HEK293 (cell line): ENCODE measurements at regions not wholly inside any gene's neighbourhood (a gene's known extent, or its start where the extent isn't known, plus 50 kb on each side); places are given as distances from the start of the nearest gene placed in this dataset.

Source experiments
- CTCF ChIA-PET: fragments of 350-600 bp; formaldehyde crosslinking; extraction: SDS; loops from one replicate; lab custom pipeline; 2021; ENCODE audit warnings: antibody characterized with exemption; lab: Yijun Ruan, JAX
- POLR2A ChIA-PET: fragments of 300-600 bp; formaldehyde crosslinking; extraction: SDS; loops from one replicate; lab custom pipeline; 2020; ENCODE audit warnings: antibody characterized with exemption, inconsistent platforms; lab: Yijun Ruan, JAX
- H3K27ac ChIP-seq: fragments of 200-500 bp; sonication (Bioruptor generic); 2 replicates; pipeline ENCODE4 v1.5.1; 2014; ENCODE audit warnings: low read depth, low read length, control low read depth, inconsistent platforms; ENCODE audit errors: extremely low read depth
- H3K36me3 ChIP-seq, 2 experiments: fragments of 200-500 bp in 1 of 2; sonication (Bioruptor generic) in 1 of 2; 1 replicate in 1 of 2; 2 replicates in 1 of 2; pipeline ENCODE4 v1.5.1; 2014 to 2017; ENCODE audit warnings: inconsistent platforms in 2 of 2, low read length in 2 of 2; ENCODE audit not compliant: control insufficient read depth in 2 of 2, insufficient read depth in 1 of 2
- H3K4me1 ChIP-seq: fragments of 200-500 bp; sonication (Bioruptor generic); 2 replicates; pipeline ENCODE4 v1.5.1; 2014; ENCODE audit warnings: mild to moderate bottlenecking, low read length, inconsistent platforms; ENCODE audit not compliant: control insufficient read depth, insufficient read depth
- H3K4me3 ChIP-seq: 2 replicates; pipeline ENCODE4 v1.5.1; 2011; ENCODE audit warnings: low read depth, mild to moderate bottlenecking, control low read depth, low read length, moderate library complexity
- H3K9me3 ChIP-seq: fragments of 200-500 bp; sonication (Bioruptor generic); 2 replicates; pipeline ENCODE4 v1.5.1; 2014; ENCODE audit warnings: low read depth, low read length, inconsistent platforms; ENCODE audit not compliant: control insufficient read depth, insufficient read depth
- FEZF1 ChIP-seq: fragments of 450-650 bp; formaldehyde crosslinking; IDR thresholded peaks from 2 replicates; pipeline ENCODE4 v1.5.1; 2016; ENCODE audit warnings: missing biosample characterization, missing genetic modification characterization
- KLF16 ChIP-seq: fragments of 450-650 bp; formaldehyde crosslinking; IDR thresholded peaks from 2 replicates; pipeline ENCODE4 v1.5.1; 2017; ENCODE audit warnings: missing biosample characterization, missing genetic modification characterization
- MEIS1 ChIP-seq: sonication (generic); formaldehyde crosslinking; IDR thresholded peaks from 2 replicates; pipeline ENCODE4 v1.8.1; 2022; ENCODE audit warnings: missing genetic modification reagents, mild to moderate bottlenecking, borderline replicate concordance
- MYNN ChIP-seq: fragments of 450-650 bp; formaldehyde crosslinking; IDR thresholded peaks from 2 replicates; pipeline ENCODE4 v1.5.1; 2016; ENCODE audit warnings: missing biosample characterization, missing genetic modification characterization, borderline replicate concordance
- ZBTB1 ChIP-seq: fragments of 450-650 bp; formaldehyde crosslinking; IDR thresholded peaks from 2 replicates; pipeline ENCODE4 v1.5.1; 2016; ENCODE audit warnings: missing biosample characterization, missing genetic modification characterization
- ZBTB26 ChIP-seq: fragments of 450-650 bp; formaldehyde crosslinking; optimal IDR thresholded peaks from 2 replicates; pipeline ENCODE3; 2016; ENCODE audit warnings: missing biosample characterization, mild to moderate bottlenecking, missing genetic modification characterization
- ZEB2 ChIP-seq: fragments of 450-650 bp; formaldehyde crosslinking; IDR thresholded peaks from 2 replicates; pipeline ENCODE4 v1.5.1; 2016; ENCODE audit warnings: missing biosample characterization, missing genetic modification characterization
- ZNF148 ChIP-seq: fragments of 450-650 bp; formaldehyde crosslinking; IDR thresholded peaks from 2 replicates; pipeline ENCODE4 v1.5.0; 2017; ENCODE audit warnings: missing biosample characterization, missing genetic modification characterization, borderline replicate concordance
- ZNF311 ChIP-seq: fragments of 450-650 bp; formaldehyde crosslinking; IDR thresholded peaks from 2 replicates; pipeline ENCODE4 v1.5.1; 2017; ENCODE audit warnings: missing biosample characterization, missing genetic modification characterization, borderline replicate concordance
- ZNF518A ChIP-seq: fragments of 450-650 bp; formaldehyde crosslinking; conservative IDR thresholded peaks from 2 replicates; pipeline ENCODE4 v1.5.1; 2016; ENCODE audit warnings: low read depth, missing biosample characterization, missing genetic modification characterization
- ZNF571 ChIP-seq: fragments of 450-650 bp; formaldehyde crosslinking; IDR thresholded peaks from 2 replicates; pipeline ENCODE4 v1.5.0; 2017; ENCODE audit warnings: missing biosample characterization, missing genetic modification characterization
- ZNF747 ChIP-seq: fragments of 450-650 bp; formaldehyde crosslinking; IDR thresholded peaks from 2 replicates; pipeline ENCODE4 v1.5.1; 2016; ENCODE audit warnings: missing biosample characterization, missing genetic modification characterization
- ZNF792 ChIP-seq: fragments of 450-650 bp; formaldehyde crosslinking; IDR thresholded peaks from 2 replicates; pipeline ENCODE4 v1.5.1; 2016; ENCODE audit warnings: missing biosample characterization, missing genetic modification characterization
- ZNF830 ChIP-seq: fragments of 450-650 bp; IDR thresholded peaks from 2 replicates; pipeline ENCODE4 v1.5.0; 2018; ENCODE audit warnings: missing biosample characterization, missing genetic modification characterization, low read depth, mild to moderate bottlenecking, moderate library complexity
- ZNF843 ChIP-seq: fragments of 450-650 bp; formaldehyde crosslinking; IDR thresholded peaks from 2 replicates; pipeline ENCODE4 v1.5.1; 2016; ENCODE audit warnings: missing biosample characterization, missing genetic modification characterization
- TF ChIP-seq, protein P1 (sequence below): fragments of 450-650 bp; formaldehyde crosslinking; IDR thresholded peaks from 2 replicates; pipeline ENCODE4 v1.5.1; 2016; ENCODE audit warnings: missing biosample characterization, missing genetic modification characterization

- CTCF ChIA-PET = interaction anchor here (0.6 kb wide), 1 partner anchor 134 kb away, joined by 3 read pairs; no protein-coding TSS in a partner anchor
- H3K4me1 ChIP-seq = peaks cover 14% of the 10 kb centered on the region
- no peaks in the 10 kb centered on the region for H3K9me3 ChIP-seq
- no peaks in the 10 kb centered on the region for H3K36me3 ChIP-seq
- H3K4me3 ChIP-seq = no peak overlapping the region
- POLR2A ChIA-PET = no interaction called here
- H3K27ac ChIP-seq = no peak overlapping the region
- no peak for TF ChIP-seq ZBTB1 (tag by site-specific recombination)
Observed at GRCh38 chr5:125336401-125336800, 590.0 kb upstream of the ZNF608 start.

GRCh38 chr5:125337294-125337693 lies 590.9 kb upstream of the ZNF608 start:
- no peak overlapping the region for H3K27ac ChIP-seq
- TF ChIP-seq MEIS1 (CRISPR knock-in tag) (no peak), ZNF843 (tag by site-specific recombination) (no peak), ZNF518A (tag by site-specific recombination) (no peak), ZNF747 (tag by site-specific recombination) (no peak), ZEB2 (tag by site-specific recombination) (no peak), MYNN (tag by site-specific recombination) (no peak), ZNF311 (no peak), ZNF830 (no peak), ZNF792 (tag by site-specific recombination) (no peak)
- no peak overlapping the region for H3K4me3 ChIP-seq
- H3K9me3 ChIP-seq = no peaks in the 10 kb centered on the region
- H3K36me3 ChIP-seq = no peaks in the 10 kb centered on the region
- CTCF ChIA-PET = no interaction called here
- POLR2A ChIA-PET = no interaction called here
- peaks cover 5% of the 10 kb centered on the region for H3K4me1 ChIP-seq

DNA sequence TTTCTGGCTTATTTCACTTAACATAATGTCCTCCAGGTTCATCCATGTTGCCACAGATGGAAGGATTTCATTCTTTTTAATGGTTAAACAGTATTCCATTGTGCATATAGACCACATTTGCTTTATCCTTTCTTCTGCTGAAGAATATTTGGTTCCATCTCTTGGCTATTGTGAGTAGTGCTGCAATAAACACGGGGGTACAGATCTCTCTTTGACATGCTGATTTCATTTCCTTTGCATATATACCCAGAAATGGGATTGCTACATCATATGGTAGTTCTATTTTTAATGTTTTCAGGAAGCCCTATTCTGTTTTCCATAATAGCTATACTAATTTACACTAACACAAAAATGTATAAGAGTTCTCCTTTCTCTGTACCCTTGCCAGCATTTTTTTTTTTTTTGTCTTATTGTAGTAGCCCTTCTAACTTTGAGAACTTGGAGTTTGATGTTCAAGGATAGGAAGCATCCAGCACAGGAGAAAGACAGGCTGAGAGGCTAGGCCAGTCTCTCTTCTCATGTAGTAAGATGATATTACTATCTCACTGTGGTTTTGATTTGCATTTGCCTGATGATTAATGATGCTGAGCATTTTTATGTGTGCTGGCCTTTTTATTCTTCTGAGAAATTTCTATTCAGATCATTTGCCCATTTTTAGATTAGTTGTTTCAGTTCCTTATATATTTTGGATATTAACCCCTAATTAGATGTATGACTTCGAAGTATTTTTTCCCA lies 592.2 kb upstream of the ZNF608 start:
- POLR2A ChIA-PET = no interaction called here
- Histone ChIP-seq H3K36me3 (no peaks in the 10 kb centered on the region), H3K27ac (no peak overlapping the region), H3K4me1 (no peaks in the 10 kb centered on the region; the same call in 1 of the 2 replicates), H3K4me3 (no peak overlapping the region), H3K9me3 (no peaks in the 10 kb centered on the region)
- CTCF ChIA-PET = no interaction called here
- TF ChIP-seq FEZF1 (tag by site-specific recombination) (peak; percentile 43), KLF16 (tag by site-specific recombination) (no peak)

GRCh38 chr5:125341436-125341835 lies 595.0 kb upstream of the ZNF608 start:
- H3K27ac ChIP-seq = no peak overlapping the region
- ChIA-PET POLR2A (no interaction called here), CTCF (no interaction called here)
- H3K4me3 ChIP-seq = no peak overlapping the region
- no peaks in the 10 kb centered on the region for H3K9me3 ChIP-seq
- no peaks in the 10 kb centered on the region for H3K36me3 ChIP-seq
- no peaks in the 10 kb centered on the region; the same call in 1 of the 2 replicates for H3K4me1 ChIP-seq
- TF ChIP-seq ZBTB26 (tag by site-specific recombination) (no peak), ZNF571 (tag by site-specific recombination) (0 out of 2 replicates have a peak, but pooled peaks have one; percentile 24), ZNF747 (tag by site-specific recombination) (no peak), ZNF148 (0 out of 2 replicates have a peak, but pooled peaks have one; percentile 61)
- TF ChIP-seq, protein P1, sequence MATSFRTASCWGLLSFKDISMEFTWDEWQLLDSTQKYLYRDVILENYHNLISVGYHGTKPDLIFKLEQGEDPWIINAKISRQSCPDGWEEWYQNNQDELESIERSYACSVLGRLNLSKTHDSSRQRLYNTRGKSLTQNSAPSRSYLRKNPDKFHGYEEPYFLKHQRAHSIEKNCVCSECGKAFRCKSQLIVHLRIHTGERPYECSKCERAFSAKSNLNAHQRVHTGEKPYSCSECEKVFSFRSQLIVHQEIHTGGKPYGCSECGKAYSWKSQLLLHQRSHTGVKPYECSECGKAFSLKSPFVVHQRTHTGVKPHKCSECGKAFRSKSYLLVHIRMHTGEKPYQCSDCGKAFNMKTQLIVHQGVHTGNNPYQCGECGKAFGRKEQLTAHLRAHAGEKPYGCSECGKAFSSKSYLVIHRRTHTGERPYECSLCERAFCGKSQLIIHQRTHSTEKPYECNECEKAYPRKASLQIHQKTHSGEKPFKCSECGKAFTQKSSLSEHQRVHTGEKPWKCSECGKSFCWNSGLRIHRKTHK (tag by site-specific recombination) = no peak
